ENCODE measurements at regions not wholly inside any gene's neighbourhood (a gene's known extent, or its start where the extent isn't known, plus 50 kb on each side); places are given as distances from the start of the nearest gene placed in this dataset.

DNA sequence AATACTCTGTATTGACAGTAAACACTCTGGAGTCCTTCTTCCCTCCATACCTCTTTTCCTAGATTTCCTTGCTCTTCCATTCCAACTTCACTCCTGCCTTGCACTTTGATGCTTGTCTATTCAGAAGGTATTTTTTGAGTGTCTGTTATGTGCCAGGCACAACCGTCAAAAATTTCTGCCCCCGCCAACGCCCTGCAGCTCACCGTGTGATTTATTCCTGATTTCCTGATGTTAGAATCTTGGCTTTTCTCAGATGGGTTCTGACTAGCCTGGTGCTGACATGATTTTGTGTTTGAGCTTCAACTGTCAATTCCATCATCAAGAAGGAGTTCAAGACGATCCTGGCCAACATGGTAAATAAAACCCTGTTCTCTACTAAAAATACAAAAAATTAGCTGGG, 297.5 kb downstream of the AGTPBP1 start:
- TF ChIP-seq, protein P1, sequence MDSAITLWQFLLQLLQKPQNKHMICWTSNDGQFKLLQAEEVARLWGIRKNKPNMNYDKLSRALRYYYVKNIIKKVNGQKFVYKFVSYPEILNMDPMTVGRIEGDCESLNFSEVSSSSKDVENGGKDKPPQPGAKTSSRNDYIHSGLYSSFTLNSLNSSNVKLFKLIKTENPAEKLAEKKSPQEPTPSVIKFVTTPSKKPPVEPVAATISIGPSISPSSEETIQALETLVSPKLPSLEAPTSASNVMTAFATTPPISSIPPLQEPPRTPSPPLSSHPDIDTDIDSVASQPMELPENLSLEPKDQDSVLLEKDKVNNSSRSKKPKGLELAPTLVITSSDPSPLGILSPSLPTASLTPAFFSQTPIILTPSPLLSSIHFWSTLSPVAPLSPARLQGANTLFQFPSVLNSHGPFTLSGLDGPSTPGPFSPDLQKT (IDR thresholded peaks at IDR 0.05; ENCODE audit: borderline replicate concordance, low read depth, low read length): no peak
- TF ChIP-seq ZBTB21 (tag by site-specific recombination; IDR thresholded peaks at IDR 0.05): no peak
- no peak for TF ChIP-seq YY1 (tag by site-specific recombination; IDR thresholded peaks at IDR 0.05)
- TF ChIP-seq ZNF239 (tag by site-specific recombination; IDR thresholded peaks at IDR 0.05): no peak
- TF ChIP-seq, protein P2, sequence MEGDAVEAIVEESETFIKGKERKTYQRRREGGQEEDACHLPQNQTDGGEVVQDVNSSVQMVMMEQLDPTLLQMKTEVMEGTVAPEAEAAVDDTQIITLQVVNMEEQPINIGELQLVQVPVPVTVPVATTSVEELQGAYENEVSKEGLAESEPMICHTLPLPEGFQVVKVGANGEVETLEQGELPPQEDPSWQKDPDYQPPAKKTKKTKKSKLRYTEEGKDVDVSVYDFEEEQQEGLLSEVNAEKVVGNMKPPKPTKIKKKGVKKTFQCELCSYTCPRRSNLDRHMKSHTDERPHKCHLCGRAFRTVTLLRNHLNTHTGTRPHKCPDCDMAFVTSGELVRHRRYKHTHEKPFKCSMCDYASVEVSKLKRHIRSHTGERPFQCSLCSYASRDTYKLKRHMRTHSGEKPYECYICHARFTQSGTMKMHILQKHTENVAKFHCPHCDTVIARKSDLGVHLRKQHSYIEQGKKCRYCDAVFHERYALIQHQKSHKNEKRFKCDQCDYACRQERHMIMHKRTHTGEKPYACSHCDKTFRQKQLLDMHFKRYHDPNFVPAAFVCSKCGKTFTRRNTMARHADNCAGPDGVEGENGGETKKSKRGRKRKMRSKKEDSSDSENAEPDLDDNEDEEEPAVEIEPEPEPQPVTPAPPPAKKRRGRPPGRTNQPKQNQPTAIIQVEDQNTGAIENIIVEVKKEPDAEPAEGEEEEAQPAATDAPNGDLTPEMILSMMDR (tag by site-specific recombination; IDR thresholded peaks at IDR 0.05): no peak
- TF ChIP-seq GLI4 (tag by site-specific recombination; IDR thresholded peaks at IDR 0.05): no peak
- TF ChIP-seq ZNF558 (tag by site-specific recombination; IDR thresholded peaks at IDR 0.05): no peak
- no peak for TF ChIP-seq ZBTB8A (tag by site-specific recombination; IDR thresholded peaks at IDR 0.05)
- TF ChIP-seq, protein P3, sequence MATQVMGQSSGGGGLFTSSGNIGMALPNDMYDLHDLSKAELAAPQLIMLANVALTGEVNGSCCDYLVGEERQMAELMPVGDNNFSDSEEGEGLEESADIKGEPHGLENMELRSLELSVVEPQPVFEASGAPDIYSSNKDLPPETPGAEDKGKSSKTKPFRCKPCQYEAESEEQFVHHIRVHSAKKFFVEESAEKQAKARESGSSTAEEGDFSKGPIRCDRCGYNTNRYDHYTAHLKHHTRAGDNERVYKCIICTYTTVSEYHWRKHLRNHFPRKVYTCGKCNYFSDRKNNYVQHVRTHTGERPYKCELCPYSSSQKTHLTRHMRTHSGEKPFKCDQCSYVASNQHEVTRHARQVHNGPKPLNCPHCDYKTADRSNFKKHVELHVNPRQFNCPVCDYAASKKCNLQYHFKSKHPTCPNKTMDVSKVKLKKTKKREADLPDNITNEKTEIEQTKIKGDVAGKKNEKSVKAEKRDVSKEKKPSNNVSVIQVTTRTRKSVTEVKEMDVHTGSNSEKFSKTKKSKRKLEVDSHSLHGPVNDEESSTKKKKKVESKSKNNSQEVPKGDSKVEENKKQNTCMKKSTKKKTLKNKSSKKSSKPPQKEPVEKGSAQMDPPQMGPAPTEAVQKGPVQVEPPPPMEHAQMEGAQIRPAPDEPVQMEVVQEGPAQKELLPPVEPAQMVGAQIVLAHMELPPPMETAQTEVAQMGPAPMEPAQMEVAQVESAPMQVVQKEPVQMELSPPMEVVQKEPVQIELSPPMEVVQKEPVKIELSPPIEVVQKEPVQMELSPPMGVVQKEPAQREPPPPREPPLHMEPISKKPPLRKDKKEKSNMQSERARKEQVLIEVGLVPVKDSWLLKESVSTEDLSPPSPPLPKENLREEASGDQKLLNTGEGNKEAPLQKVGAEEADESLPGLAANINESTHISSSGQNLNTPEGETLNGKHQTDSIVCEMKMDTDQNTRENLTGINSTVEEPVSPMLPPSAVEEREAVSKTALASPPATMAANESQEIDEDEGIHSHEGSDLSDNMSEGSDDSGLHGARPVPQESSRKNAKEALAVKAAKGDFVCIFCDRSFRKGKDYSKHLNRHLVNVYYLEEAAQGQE (tag by site-specific recombination; IDR thresholded peaks at IDR 0.05): no peak
